H1 (cell line): ENCODE measurements at regions not wholly inside any gene's neighbourhood (a gene's known extent, or its start where the extent isn't known, plus 50 kb on each side); places are given as distances from the start of the nearest gene placed in this dataset.

Experiments
- ASH2L ChIP-seq: fragments of 200-600, 300-600 bp; sonication (generic); IDR thresholded peaks from one replicate; pipeline ENCODE4 v1.7.1; 2017; ENCODE audit warnings: low read length
- CBX8 ChIP-seq: fragments of 300-800, 300-1000 bp; sonication (generic); IDR thresholded peaks from 2 replicates; pipeline ENCODE4 v1.7.1; 2016; ENCODE audit warnings: low read depth, low read length, borderline replicate concordance
- CHD7 ChIP-seq: fragments of 300-600 bp; sonication (generic); IDR thresholded peaks from 2 replicates; pipeline ENCODE4 v1.7.1; 2012; ENCODE audit warnings: low read length, moderate library complexity, mild to moderate bottlenecking, inconsistent platforms; ENCODE audit not compliant: insufficient replicate concordance
- EZH2 ChIP-seq: fragments of 200-600 bp; sonication (generic); IDR thresholded peaks from 2 replicates; pipeline ENCODE4 v1.7.1; 2012; ENCODE audit warnings: low read depth, mild to moderate bottlenecking, moderate library complexity, low read length, inconsistent platforms; ENCODE audit not compliant: severe bottlenecking
- KDM5A ChIP-seq: fragments of 200-600 bp; IDR thresholded peaks from 2 replicates; pipeline ENCODE4 v1.7.1; 2012; ENCODE audit warnings: mild to moderate bottlenecking, low read length, inconsistent platforms, mixed read lengths
- RXRA ChIP-seq: IDR thresholded peaks from 2 replicates; pipeline ENCODE4 v1.6.1; 2011; ENCODE audit warnings: low read depth, mild to moderate bottlenecking, low read length, moderate library complexity; ENCODE audit not compliant: insufficient read depth
- SUZ12 ChIP-seq: fragments of 200-600 bp; sonication (generic); IDR thresholded peaks from 2 replicates; pipeline ENCODE4 v1.6.1; 2012; ENCODE audit warnings: mild to moderate bottlenecking, inconsistent platforms, low read length, moderate library complexity, mixed read lengths

- TF ChIP-seq CHD7 (no peak), SUZ12 (no peak), ASH2L (no peak), CBX8 (no peak), KDM5A (no peak), EZH2 (no peak), RXRA (no peak)
Observed at GRCh38 chrX:116281106-116281505, 110.6 kb downstream of the AGTR2 start (continued).
